C4-2B (cell line): ENCODE measurements at regions not wholly inside any gene's neighbourhood (a gene's known extent, or its start where the extent isn't known, plus 50 kb on each side); places are given as distances from the start of the nearest gene placed in this dataset.
"Not testable (repeated sequence)": the region's sequence is repeated elsewhere in the genome, so short reads cannot be mapped to it uniquely, and the experiment has no call there.

Experiments
- H3K27ac ChIP-seq: fragments of 450-650 bp; 2 replicates; pipeline ENCODE4 v1.5.1; 2017
- CTCF ChIP-seq: fragments of 450-650 bp; conservative IDR thresholded peaks from 2 replicates; pipeline ENCODE4 v1.5.1; 2017; ENCODE audit warnings: mild to moderate bottlenecking
- ZFX ChIP-seq: fragments of 450-650 bp; IDR thresholded peaks from 2 replicates; pipeline ENCODE4 v1.6.1; 2017

DNA sequence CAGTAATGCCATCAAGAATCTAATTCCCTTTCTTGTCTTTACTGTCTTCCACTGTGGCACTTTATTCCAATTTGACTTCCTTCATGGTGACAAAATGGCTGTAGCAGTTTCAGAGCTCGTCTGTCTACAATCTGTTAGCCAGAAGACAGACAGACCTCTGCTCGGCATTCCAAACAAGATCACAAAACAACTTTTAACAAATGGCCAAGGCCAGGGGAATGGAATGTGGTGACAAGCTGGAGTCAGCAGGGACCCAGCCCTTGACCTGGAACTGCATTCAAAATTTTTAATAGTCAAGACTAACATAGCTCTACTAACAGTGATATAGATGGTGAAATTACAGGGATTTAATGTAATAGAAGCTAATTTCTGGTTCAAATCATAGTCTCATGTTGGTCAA lies 637.2 kb downstream of the ETS1 start:
- TF ChIP-seq ZFX = no peak
- TF ChIP-seq CTCF = no peak
- H3K27ac ChIP-seq = no peak overlapping the region

GRCh38 chr11:127943763-127944162 lies 643.6 kb downstream of the ETS1 start:
- TF ChIP-seq ZFX (no peak), CTCF (no peak)
- H3K27ac ChIP-seq = no peak overlapping the region

DNA sequence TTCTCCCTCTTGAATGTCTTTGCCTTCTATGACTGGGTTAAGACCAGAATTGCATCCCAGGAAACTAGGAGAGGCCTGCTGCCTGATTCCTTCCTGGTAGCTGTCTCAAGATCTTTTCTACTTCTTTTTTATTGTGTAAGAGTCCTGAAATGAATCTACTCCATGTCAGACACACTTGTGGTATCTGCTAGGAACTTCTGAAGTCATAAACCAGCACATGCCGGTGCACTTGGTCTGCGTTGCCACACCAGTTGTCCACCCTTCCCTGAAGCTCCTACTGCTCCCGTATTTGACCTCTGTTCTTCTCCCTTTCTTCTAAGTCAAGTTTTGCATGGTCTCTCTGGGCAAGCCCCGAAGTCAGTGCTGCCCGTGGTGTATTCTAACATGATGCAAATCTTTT lies 644.2 kb downstream of the ETS1 start:
- no peak for TF ChIP-seq CTCF
- TF ChIP-seq ZFX = no peak
- H3K27ac ChIP-seq = no peak overlapping the region

DNA sequence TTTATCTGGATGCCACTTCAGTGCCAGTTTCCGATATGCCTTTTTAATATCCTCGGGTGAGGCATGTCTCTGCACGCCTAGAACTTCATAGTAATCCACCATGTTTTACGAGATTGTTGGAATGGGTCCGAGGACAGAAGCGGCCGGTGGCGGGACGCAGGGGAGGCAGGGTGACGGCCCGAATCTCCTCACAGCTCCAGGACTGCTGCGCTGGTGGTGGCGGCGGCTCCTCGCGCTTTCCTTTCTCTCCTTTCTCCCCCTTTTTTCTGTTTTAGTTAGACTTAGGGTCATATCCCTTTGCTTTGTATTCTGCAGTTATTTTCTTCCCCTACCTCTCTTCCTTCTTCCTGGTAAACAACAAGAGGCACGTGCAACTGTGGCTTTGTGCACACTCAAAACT lies 645.8 kb downstream of the ETS1 start:
- not testable (repeated sequence) for H3K27ac ChIP-seq

DNA sequence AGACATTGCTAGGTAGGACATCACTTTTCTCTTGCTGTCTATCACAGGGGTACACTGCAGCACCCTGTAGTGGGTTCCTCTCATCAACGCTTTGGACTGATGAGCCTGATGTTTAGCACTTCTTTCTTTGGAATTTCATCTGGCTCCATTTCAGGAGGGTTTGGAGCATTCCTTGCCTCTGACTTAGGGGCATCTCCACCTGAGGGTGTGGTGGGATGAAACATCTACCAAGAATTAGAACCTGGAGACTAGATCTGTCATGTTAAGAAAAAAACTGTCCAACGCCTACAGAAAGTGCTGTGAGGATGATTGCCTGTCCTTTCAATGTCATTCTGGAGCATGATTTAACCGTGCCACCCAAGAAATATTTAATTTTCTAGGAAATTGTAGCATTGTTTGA lies 648.4 kb downstream of the ETS1 start:
- TF ChIP-seq CTCF = no peak
- H3K27ac ChIP-seq = no peak overlapping the region

- H3K27ac ChIP-seq = no peak overlapping the region
- no peak for TF ChIP-seq ZFX
- TF ChIP-seq CTCF = no peak
These were observed 652.3 kb downstream of the ETS1 start for GRCh38 chr11:127935081-127935480.

DNA sequence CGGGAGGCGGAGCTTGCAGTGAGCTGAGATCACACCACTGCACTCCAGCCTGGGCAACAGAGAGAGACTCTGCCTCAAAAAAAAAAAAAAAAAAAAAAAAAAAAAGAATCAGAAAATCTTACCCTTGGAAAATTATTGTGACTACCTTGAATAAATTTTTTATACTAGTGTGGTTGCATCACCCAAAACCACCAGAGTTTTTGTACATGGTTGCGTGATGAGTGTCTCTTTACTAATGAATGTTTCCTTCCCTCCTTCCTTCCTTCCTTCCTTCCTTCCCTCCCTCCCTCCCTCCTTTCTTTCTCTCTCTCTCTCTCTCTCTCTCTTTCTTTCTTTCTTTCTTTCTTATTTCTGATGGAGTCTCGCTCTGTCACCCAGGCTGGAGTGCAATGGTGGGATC lies 653.4 kb downstream of the ETS1 start:
- H3K27ac ChIP-seq = not testable (repeated sequence)

GRCh38 chr11:127931803-127932202 lies 655.6 kb downstream of the ETS1 start:
- H3K27ac ChIP-seq = no peak overlapping the region
- TF ChIP-seq CTCF (no peak), ZFX (no peak)

DNA sequence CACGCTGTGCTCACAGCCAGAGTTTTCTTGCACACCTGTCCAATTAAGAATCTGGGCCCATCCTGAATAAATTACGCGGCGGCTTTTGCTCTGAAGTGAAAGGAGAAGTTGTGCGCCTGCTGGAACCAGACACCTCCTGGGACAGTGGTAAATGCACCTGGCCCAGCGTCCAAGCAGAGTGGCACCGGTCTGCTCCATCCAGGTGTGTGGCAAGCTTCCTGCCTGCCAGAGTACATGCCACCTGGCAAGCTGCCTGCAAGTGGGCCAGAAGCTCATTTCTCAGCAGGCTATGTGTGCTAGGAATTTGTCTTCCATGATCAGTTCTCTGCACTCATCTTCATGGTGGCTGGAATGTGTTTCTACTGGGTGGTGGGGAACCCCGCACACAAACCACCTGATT lies 660.6 kb downstream of the ETS1 start:
- TF ChIP-seq ZFX = no peak
- TF ChIP-seq CTCF = no peak
- no peak overlapping the region for H3K27ac ChIP-seq
